Neuron (in vitro differentiated cells): ENCODE measurements at regions not wholly inside any gene's neighbourhood (a gene's known extent, or its start where the extent isn't known, plus 50 kb on each side); places are given as distances from the start of the nearest gene placed in this dataset.
"Not testable (repeated sequence)": the region's sequence is repeated elsewhere in the genome, so short reads cannot be mapped to it uniquely, and the experiment has no call there.

Experiments
- H2AFZ ChIP-seq: one replicate; pipeline ENCODE4 v1.6.1; 2013; ENCODE audit warnings: low read depth, mild to moderate bottlenecking, inconsistent platforms, low read length, moderate library complexity
- H3K27me3 ChIP-seq: one replicate; pipeline ENCODE4 v1.6.1; 2013; ENCODE audit warnings: low read length; ENCODE audit not compliant: insufficient read depth
- H3K36me3 ChIP-seq: one replicate; pipeline ENCODE4 v1.6.1; 2013; ENCODE audit warnings: low read length; ENCODE audit not compliant: insufficient read depth
- H3K4me1 ChIP-seq: one replicate; pipeline ENCODE4 v1.6.1; 2013; ENCODE audit warnings: low read length; ENCODE audit not compliant: insufficient read depth
- H3K4me3 ChIP-seq: 2 replicates; pipeline ENCODE4 v1.5.1; 2013; ENCODE audit warnings: mild to moderate bottlenecking, low read length, moderate library complexity
- H3K9me3 ChIP-seq: one replicate; pipeline ENCODE4 v1.6.1; 2013; ENCODE audit warnings: low read length

DNA sequence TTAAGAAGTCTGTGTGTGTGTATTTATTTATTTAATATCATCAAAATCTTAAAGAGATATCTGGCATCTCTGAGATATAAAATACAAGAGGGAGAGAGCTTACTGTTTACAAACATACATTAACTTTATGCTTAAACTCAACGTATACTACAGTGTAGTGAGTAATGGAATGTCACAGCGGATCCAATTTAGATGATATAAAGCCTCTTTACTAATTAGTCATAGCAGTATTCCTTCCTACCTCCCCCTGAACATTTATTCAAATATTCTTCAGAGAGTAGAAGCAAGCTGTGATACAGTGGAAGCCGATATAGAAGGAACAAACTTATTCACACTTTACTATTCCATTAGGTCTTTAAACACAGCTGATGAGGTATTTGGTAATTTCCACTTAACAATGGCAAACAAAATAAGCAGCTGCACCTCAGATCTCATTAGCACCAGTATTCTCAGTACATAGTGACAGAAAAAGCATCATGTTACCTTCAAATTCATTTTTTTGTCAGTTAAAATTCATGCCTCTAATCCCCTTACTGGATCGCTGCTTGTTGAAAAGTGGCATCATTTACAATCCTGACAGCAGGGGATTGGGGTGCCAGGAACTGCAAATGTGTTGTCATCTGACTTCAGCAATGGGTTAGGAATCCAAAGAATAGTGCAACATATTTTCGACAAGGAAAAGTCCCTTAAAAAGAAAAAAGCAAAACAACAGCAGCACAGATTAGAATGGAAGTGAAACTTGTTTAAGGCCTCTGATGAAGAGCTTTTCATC, 658.7 kb upstream of the EPHA5 start:
- Histone ChIP-seq H2AFZ (no peak overlapping the region), H3K4me3 (no peak overlapping the region), H3K9me3 (no peaks in the 10 kb centered on the region), H3K36me3 (no peaks in the 10 kb centered on the region), H3K27me3 (no peaks in the 10 kb centered on the region), H3K4me1 (peaks cover 4% of the 10 kb centered on the region)

DNA sequence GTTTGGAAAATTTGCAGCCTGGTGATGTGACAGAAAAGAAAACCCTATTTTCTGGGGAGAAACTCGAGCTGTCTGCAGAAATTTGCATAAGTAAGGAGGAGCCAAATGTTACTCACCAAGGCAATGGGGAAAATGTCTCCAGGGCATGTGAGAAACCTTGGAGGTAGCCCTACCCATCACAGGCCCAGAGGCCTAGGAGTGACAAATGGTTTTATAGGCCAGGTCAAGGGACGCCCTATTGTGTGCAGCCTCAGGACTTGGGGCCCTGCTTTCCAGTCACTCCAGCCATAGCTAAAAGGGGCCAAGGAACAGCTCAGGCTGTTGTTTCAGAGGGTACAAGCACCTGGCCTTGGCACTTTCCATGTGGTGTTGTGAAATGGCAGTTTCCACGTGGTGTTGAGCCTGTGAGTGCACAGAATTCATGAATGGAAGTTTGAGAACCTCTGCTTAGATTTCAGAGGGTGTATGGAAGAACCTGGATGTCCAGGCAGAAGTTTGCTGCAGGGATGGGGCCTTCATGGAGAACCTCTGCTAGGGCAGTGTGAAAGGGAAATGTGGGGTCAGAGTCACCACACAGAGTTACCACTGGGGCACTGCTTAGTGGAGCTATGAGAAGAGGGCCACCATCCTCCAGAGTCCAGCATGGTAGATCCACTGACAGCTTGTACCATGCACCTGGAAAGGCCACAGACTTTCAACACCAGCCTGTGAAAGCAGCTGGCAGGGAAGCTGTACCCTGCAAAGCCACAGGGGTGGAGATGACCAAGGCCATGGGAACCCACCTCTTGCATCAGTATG, 637.6 kb upstream of the EPHA5 start:
- H3K27me3 ChIP-seq, result no peaks in the 10 kb centered on the region
- H3K9me3 ChIP-seq, result peaks cover 2% of the 10 kb centered on the region
- no peak overlapping the region for H2AFZ ChIP-seq
- H3K4me3 ChIP-seq, result no peak overlapping the region
- no peaks in the 10 kb centered on the region for H3K4me1 ChIP-seq
- no peaks in the 10 kb centered on the region for H3K36me3 ChIP-seq

DNA sequence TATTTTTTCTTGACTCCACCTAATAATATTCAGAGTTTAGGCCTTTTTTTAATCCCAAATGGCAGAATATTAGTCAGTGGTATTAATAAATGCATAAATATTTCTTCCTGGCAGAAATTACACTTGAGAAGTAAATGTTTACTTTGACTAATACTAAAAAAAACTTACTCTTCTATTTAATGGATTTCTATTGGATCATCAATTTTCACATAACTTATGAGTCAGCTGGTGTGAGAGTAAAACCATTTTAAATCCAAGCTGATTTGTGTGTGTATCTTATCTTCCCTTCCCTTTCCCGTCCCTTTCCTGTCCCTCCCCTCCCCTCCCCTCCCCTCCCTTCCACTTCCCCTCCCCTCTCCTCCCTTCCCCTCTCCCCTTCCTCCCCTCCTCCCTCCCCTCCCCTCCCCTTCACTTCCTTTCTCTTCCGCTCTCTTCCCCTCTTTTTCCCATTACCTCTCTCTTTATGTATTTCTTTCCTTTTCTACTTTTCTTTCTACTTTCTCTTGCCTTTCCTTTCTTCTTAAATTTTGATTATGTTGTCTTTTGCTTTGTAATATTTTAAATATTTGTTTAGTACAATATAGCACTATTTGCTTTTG, 630.1 kb upstream of the EPHA5 start:
- Histone ChIP-seq H3K27me3 (no peaks in the 10 kb centered on the region), H3K9me3 (no peaks in the 10 kb centered on the region), H3K4me1 (no peaks in the 10 kb centered on the region), H2AFZ (no peak overlapping the region), H3K4me3 (no peak overlapping the region), H3K36me3 (no peaks in the 10 kb centered on the region)

DNA sequence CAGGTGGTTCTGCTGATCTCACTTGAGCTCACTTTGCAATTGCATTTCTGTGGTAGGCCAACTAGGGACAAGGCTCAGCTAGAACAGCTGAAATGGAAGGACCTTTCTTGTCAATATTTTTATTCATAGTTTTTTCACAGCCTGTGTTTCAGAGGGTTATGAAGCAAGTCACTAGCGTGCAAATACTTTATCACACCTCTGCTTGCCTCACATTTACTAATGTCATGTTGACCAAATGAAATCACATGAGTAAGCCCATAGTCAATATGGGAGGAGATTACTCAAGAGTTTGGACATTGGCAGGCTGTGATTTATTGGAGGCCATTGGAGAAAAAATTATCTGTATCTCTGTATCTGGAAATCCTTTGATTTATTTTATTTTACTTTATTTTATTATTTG, 628.3 kb upstream of the EPHA5 start:
- Histone ChIP-seq H3K4me1 (peaks cover 7% of the 10 kb centered on the region), H3K4me3 (no peak overlapping the region), H3K27me3 (no peaks in the 10 kb centered on the region), H2AFZ (no peak overlapping the region), H3K36me3 (no peaks in the 10 kb centered on the region), H3K9me3 (no peaks in the 10 kb centered on the region)

DNA sequence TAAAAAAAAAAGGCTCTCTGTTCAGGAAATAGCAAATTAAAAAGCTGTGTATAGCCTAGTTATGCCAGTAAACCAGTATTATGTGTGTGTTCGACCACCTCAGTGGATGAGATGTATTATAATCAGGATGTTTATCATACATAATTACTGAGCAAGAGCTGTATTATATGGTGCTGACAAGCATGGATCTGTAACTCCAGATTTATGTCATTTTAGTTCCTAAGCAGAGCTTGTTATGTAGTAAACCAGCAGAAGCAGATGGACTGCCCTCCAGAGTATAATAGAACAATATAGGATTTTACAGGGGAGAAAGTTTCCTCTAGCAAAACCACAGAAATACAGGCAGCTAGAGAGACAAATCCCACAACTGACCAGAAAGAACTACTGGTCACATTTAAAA, 627.4 kb upstream of the EPHA5 start:
- no peak overlapping the region for H3K4me3 ChIP-seq
- H3K9me3 ChIP-seq, result no peaks in the 10 kb centered on the region
- H3K36me3 ChIP-seq, result no peaks in the 10 kb centered on the region
- no peaks in the 10 kb centered on the region for H3K27me3 ChIP-seq
- peaks cover 7% of the 10 kb centered on the region for H3K4me1 ChIP-seq
- no peak overlapping the region for H2AFZ ChIP-seq

DNA sequence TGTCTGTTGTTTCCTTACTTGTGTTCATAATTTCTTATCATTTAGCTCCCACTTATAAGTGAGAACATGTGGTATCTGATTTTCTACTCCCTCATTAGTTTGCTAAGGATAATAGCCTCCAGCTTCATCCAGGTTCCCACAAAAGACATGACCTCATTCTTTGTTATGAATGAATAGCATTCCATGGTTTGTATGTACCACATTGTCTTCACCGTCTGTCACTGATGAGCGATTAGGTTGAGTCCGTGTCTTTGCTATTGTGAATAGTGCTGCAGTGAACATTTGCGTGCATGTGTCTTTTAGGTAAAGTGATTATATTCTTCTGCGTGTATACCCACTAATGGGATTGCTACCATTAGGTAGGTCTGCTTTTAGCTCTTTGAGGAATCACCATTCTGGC, 624.3 kb upstream of the EPHA5 start:
- H3K36me3 ChIP-seq, result no peaks in the 10 kb centered on the region
- H3K27me3 ChIP-seq, result no peaks in the 10 kb centered on the region
- H3K4me1 ChIP-seq, result peaks cover 7% of the 10 kb centered on the region
- H3K4me3 ChIP-seq, result no peak overlapping the region
- H2AFZ ChIP-seq, result no peak overlapping the region
- H3K9me3 ChIP-seq, result no peaks in the 10 kb centered on the region

DNA sequence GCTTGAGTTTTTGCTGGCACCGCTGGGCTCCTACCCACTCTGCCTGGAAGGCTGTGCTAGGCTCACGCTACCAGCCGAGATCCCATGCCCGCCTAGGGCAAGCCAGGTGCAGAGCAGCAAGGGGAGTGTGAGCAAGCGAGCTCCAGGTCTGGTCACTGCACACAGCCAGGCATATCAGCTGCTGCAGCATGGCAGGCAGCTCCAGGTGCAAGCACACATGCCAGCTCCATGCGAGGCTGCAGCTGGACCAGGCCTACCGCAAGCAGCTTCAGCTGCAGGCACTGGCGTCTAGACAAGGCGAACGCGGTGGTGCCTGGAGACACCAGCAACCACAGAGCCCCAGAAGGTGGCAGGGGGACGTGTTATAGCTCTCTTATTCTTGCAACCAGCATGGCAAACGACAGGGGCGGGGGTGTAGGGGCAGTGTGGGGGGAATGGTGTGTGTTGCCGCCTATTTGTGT, 614.7 kb upstream of the EPHA5 start:
- no peaks in the 10 kb centered on the region for H3K27me3 ChIP-seq
- no peak overlapping the region for H3K4me3 ChIP-seq

DNA sequence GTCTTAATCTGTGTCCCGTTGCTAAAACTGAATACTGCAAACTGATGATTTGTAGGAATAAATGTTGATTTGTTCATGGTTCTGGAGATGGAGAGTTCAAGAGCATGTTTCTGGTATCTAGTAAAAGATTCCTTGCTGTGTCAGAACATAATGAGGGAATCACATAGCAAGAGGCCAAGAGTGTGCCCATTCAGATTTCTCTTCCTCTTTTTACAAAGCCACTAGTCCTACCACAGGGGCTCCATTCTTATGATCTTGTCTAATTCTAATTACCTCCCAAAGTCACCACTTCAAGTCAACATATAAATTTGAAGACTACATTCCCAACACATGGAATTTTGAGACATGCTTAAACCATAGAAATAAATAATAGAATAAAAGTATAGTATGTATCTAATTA, 608.8 kb upstream of the EPHA5 start:
- H3K4me3 ChIP-seq, result no peak overlapping the region
- H3K36me3 ChIP-seq, result no peaks in the 10 kb centered on the region
- no peaks in the 10 kb centered on the region for H3K9me3 ChIP-seq
- no peak overlapping the region for H2AFZ ChIP-seq
- H3K27me3 ChIP-seq, result no peaks in the 10 kb centered on the region
- H3K4me1 ChIP-seq, result no peaks in the 10 kb centered on the region

More for the DNA sequence above, 614.7 kb upstream of the EPHA5 start:
- Histone ChIP-seq H3K36me3 (no peaks in the 10 kb centered on the region), H3K4me1 (no peaks in the 10 kb centered on the region), H3K9me3 (no peaks in the 10 kb centered on the region), H2AFZ (no peak overlapping the region)

DNA sequence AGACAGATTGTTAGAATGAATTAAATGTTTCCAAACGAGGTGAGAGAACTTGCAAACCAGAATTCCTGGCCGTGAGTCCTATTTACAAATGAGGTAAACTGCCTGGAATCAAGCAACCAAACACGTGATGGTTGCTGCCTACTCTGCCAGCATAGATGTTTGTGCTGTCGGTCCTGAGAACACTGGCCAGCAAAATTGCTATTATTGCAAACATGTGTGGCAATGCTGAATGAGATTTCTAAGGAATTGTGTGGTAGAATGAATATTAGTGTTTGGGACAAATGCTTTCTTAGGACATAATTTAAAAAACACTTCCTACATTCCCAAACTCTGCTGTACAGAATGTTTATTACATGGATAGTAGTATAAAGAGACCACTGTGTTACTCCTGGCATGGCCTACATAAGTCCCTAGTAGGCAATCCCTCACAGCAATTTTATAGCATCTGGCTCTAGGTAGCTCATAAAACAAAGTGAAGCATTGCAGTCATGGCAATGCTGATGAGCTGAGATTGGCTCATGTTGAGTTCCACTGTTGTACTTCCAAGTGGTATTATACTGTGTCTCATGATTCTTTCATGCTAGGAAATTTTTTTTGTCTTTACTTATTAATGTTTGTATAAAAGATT, 605.2 kb upstream of the EPHA5 start:
- no peaks in the 10 kb centered on the region for H3K27me3 ChIP-seq
- no peaks in the 10 kb centered on the region for H3K9me3 ChIP-seq
- H3K4me1 ChIP-seq, result no peaks in the 10 kb centered on the region
- no peaks in the 10 kb centered on the region for H3K36me3 ChIP-seq
- H3K4me3 ChIP-seq, result no peak overlapping the region
- H2AFZ ChIP-seq, result no peak overlapping the region

DNA sequence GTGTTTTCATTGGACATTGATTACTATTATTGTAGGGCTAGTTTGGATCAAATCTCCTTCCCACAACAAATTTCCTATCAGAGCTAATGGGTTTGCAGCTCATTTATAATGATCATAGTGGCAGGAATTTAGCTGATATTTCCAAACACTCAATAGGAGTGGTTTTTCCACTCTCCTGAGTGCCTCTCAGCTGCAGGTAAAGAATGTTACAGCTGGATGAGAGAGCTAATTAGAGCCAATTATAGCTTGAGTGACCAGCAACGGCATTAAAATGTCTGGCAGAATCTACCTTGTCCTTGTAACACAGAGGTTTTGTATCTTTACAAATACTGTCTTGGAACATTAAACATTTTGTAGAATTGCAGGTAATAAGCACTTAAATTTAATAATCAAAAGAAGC, 602.8 kb upstream of the EPHA5 start:
- no peaks in the 10 kb centered on the region for H3K36me3 ChIP-seq
- H3K27me3 ChIP-seq, result no peaks in the 10 kb centered on the region
- H2AFZ ChIP-seq, result no peak overlapping the region
- no peak overlapping the region for H3K4me3 ChIP-seq
- H3K4me1 ChIP-seq, result no peaks in the 10 kb centered on the region
- no peaks in the 10 kb centered on the region for H3K9me3 ChIP-seq

DNA sequence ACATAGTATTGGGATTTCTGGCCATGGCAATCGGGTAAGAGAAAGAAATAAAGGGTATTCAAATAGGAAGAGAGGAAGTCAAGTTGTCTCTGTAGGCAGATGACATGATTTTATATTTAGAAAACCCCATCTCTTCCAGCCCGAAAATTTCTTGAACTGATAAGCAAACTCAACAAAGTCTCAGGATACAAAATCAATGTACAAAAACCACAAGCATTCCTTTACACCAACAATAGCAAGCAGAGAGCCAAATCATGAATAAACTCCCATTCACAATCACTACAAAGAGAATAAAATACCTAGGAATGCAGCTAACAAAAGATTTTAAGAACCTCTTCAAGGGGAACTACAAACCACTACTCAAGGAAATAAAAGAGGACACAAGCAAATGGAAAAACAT, 600.1 kb upstream of the EPHA5 start:
- not testable (repeated sequence) for H3K27me3 ChIP-seq, H3K4me3 ChIP-seq, H3K4me1 ChIP-seq, H2AFZ ChIP-seq, H3K9me3 ChIP-seq, H3K36me3 ChIP-seq

DNA sequence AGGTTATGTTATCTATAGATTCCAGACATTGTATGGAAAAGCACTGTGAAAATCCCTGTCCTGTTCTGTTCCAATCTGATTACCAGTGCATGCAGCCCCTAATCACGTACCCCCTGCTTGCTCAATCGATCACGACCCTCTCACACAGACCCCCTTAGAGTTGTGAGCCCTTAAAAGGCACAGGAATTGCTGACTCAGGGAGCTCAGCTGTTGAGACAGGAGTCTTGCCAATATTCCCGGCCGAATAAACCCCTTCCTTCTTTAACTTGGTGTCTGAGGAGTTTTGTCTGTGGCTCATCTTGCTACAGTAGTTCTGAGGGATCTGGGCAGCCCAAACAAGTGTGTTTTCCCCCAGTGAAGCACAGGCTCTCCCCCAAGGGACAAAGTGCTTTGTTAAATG, 596.3 kb upstream of the EPHA5 start:
- H2AFZ ChIP-seq, H3K4me1 ChIP-seq, H3K9me3 ChIP-seq, H3K27me3 ChIP-seq, H3K4me3 ChIP-seq, H3K36me3 ChIP-seq: not testable (repeated sequence)

DNA sequence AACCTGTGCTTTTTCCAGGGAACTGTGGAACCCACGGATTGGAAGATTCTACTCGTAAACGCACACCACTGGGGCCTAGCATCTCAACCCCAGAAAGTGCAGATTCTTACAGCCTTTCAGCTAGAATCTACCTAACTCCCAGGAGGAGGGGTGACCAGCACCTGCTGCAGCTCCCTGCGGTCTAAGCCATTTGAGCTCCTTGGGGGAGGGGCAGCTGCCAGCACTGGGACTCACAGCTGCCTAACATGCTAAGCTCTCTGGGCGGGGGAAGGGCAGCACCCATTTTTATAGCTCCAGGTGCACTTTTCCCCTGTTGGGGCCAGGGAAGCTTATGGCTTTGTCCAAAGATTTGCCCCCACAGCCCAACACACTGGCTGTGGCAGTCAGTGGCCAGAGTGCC, 595.7 kb upstream of the EPHA5 start:
- Histone ChIP-seq H3K27me3 (no peaks in the 10 kb centered on the region), H2AFZ (no peak overlapping the region), H3K36me3 (no peaks in the 10 kb centered on the region), H3K9me3 (no peaks in the 10 kb centered on the region), H3K4me3 (no peak overlapping the region), H3K4me1 (no peaks in the 10 kb centered on the region)
